ENCODE measurements at regions not wholly inside any gene's neighbourhood (a gene's known extent, or its start where the extent isn't known, plus 50 kb on each side); places are given as distances from the start of the nearest gene placed in this dataset.

DNA sequence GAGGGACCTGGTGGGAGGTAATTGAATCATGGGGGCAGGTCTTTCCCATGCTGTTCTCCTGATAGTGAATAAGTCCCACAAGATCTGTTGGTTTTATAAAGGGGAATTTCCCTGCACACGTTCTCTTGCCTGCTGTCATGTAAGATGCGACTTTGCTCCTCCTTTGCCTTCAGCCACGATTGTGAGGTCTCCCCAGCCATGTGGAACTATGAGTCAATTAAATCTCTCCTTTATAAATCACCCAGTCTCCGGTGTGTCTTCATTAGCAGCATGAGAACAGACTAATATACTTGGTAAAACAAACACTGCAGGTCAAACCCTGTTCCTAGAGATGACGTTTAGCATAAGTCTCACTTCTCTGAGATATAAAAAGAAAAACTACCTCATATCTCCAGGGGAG lies 148.3 kb downstream of the MATN1 start:
- TF ChIP-seq CTCF (IDR thresholded peaks at IDR 0.05) (no peak), POLR2A (IDR thresholded peaks at IDR 0.05) (no peak), POLR2AphosphoS5 (IDR thresholded peaks at IDR 0.05) (no peak)
